ENCODE measurements at regions not wholly inside any gene's neighbourhood (a gene's known extent, or its start where the extent isn't known, plus 50 kb on each side); places are given as distances from the start of the nearest gene placed in this dataset.

- no peak for FAIRE-seq
Observed at GRCh38 chr11:80371931-80372330, 931.1 kb upstream of the TENM4 start.

- no peak for FAIRE-seq
Observed at GRCh38 chr11:80365980-80366379, 925.1 kb upstream of the TENM4 start.

DNA sequence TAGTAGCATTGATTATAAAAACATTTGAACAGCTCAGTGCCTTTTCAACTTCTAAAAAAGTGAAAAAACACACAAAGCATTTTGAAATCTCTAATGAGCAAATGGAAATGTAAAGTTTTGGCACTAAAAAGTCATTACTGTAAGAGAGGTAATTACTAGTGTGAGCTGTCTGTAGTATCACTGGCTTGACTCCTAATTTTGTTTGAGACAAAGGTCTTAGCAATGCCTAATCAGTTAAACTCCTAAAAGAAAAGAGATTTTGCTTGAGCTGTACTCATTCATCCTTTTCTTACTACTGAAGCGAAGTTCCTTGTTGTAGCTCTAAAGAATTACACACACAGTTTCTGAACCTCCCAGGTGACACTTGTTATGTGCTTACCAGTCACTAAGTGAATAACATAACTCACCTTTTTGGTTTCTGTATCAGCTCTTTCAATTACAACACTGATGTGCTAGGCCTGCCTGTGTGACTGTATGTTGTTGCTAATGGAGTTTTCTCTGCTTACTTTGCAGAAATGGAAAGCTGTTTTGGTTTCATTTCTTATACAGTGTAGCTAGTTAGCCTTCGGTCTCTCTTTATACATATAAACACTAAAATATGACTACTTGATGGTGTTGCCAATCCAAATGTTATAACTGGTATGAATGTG, 924.4 kb upstream of the TENM4 start:
- FAIRE-seq: no peak

DNA sequence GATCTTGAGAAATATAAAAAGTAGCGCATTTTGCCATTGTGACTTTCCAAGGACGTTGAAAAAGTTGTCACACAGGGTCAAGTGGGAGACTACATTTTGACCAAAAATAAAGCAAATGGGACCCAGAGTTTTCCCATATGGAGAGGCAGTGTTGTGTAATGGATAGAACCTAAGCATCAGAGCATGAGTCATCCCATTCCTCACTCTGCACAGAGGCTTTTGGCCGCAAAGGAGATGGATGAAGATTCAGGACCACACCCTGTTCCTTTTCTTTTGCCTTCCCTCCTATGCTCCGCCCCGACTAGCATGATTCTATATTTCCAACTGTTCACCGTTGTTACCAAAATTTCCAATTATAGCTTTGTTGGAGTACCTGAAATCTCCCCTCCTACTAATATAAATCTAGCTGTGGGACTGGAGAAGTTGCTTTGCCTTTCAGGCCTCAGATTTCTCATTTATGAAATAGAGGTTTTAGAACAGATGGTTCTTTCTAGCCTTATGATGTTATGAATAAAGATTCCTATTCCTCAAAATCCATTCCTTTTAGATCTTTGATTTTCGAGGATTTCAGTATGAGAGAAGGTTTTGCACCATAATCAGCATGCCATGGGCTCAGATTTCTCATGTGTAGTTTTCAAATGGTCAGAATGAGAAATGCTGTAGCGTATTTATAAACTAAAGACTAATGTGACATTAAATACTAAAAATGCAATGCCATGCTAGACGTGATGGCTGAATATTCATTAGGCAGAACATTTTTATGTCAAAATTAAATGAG, 921.9 kb upstream of the TENM4 start:
- no peak for FAIRE-seq

GRCh38 chr11:80355251-80355650, 914.4 kb upstream of the TENM4 start:
- FAIRE-seq: no peak

DNA sequence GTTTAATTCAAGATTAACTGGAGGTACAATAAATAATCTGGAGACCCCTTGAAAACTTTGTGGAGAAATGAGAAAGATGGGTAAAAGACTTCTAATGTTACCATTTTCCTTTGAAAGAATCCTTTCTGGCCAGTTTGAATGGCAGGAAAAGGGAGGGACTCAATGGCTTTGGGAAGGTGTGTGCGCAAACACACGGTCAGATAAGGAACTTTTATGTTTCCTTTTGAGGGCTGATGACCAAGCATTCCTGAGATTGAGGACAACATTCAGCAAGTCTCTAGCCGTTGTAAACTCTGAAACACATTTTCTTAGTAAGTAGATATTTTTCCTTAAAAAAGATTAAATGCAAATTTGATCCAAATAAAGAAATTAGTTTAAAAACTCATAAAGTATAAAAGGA, 909.7 kb upstream of the TENM4 start:
- FAIRE-seq: no peak

DNA sequence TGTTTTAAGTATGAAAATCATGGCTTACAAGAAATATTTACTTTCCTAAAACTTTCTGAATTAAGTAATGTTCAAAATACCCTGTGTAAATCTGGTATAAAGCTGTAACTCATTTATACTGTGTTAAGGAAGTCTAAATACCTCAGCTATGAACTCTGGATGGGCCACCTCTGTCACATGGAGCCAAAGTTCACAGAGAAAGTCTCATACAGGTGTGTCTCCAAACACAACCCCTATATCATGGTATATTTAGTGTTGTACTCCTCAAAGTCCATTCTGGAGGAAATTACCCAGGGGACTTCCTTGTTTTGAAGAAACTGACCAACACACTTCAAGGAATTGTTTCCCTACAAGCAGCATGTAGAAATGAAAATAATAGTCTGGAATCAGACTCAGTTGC, 909.2 kb upstream of the TENM4 start:
- FAIRE-seq: no peak

DNA sequence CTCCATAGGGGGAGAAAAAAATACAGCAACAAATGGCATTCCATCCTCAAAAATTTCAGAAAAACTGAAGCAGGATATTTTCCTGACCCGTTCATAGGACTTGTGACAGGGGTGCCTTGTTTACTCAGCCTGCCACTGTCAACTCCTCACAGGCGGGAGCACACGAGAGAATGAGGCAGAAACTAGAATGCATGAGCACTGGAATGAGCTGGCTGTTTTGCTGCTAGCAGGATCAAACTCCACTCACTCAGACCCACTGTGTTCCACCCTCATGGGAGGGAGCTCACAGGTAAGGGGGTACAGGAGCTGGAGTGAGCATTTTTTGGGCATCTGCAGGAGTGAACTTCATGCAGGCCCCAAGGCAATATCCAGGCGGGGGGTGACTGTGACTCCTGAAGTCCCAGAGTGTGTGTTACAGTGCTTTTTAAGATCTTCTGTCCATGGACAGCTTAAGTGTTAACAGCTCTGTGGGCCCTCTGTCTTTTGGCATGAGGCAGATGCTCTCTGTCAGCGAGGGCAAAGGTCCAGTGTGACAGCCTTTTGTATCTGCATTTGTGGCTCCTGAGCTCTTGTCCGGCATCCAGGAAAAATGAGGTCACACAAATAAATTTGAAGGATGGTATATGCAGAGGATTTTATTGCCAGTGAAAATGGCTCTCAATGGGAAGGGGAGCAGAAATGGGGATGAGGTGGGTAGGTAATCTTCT, 905.7 kb upstream of the TENM4 start:
- no peak for FAIRE-seq

- no peak for FAIRE-seq
Observed at GRCh38 chr11:80343436-80343835, 902.6 kb upstream of the TENM4 start.

GRCh38 chr11:80338231-80338630, 897.4 kb upstream of the TENM4 start:
- FAIRE-seq: no peak

DNA sequence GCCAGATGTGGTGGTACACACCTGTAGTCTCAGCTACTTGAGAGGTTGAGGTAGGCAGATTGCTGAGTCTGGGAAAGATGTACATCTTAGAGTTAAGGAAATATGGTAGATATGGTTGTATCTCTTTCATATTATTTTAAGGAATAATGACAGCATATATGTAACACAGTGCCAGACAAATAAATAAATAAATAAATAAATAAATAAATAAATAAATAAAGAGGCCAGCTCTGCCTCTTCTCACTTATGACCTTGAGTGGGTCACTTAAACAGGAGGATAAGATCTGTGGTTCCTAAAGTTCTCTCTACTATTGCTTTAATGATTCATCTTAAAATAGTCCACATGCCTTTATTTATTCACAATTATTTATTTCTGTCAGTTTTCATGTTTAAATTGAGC, 890.9 kb upstream of the TENM4 start:
- FAIRE-seq: no peak

- no peak for FAIRE-seq
Observed at GRCh38 chr11:80330264-80330663, 889.4 kb upstream of the TENM4 start.

GRCh38 chr11:80328774-80329173, 887.9 kb upstream of the TENM4 start:
- FAIRE-seq: no peak

DNA sequence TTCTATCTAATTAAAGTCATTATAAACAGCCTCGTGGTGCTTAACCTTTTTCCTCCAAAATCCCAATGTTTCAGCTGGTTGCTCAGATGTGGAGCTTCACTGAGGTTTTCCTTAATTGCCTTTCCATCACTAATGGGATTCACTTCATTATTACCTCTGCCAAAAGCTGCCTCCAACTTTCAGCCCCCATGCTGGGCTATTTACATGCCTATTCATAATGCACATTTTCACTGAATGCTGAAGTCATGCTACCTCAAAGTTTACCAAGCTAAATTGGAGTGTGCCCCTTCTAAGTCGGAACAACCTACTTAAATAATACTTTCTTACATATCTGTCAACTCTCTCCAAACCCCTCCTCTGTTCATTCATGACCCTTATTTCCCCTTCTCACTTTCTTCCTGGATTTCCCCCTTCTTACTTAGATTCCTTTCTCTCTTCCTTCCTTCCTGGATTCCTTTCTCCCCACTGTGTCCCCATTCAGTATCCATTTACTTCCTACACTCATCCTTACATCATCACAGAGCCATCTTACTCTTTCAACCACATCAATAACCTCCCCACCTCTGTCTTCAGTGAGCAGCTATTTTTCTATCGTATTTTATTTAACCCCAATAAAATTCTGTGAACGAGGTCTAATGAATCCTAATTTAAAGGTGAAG, 887.3 kb upstream of the TENM4 start:
- no peak for FAIRE-seq

DNA sequence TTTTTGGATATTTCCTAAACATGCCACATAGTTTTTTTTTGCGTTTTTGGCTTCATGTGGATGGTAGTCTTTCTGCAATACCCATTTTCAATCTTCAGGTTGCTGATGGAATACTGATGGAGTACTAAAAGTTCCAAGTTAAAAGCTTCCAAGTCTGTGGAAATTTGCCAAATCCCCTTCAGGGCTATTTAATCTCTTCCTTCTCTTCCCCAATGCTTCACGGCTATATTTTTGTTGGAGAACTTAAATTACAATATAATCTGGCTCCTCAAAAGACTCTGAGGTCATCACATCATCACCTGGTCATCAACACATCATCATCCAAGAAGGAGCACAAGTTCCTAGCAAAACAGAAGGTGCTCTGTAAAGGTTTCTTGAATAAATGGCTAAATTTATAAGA, 881.0 kb upstream of the TENM4 start:
- no peak for FAIRE-seq

- no peak for FAIRE-seq
Observed at GRCh38 chr11:80320765-80321164, 879.9 kb upstream of the TENM4 start.

DNA sequence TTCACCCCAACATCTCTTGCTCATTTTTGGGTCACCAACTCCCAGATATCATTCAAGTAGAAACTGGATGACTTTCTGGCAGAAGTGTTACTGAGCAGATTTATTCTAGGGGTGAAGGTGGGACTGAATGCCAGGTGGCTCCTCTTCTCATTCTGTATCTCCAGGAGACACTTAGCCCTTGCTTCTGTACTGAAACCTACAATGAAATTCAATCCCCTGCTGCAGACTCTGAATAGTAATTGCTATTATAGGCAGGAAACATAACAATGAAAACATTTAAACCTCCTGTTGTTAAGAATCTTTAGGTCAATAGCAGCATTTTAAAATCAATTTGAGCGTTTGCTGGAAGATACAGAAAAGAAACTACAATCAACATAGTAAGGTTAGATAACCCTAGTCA, 879.4 kb upstream of the TENM4 start:
- no peak for FAIRE-seq

DNA sequence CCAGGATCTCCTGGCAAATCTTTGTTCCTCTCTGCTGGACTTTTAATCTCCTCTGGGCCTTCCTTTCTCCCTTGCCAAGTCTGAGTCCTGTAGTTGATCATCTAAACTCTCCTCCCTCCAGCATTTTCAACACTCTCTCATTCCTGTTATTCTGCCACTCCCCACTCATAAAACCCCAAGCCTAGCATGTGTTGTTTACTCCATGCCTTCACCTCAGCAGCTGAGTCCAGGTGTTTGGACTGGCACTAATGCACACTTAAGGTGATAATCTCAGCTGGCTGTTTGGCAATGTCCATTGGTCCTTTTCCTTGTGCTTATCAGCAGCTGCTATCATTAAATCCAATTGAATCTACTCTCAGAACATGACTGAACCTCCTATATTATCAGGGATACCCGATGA, 876.8 kb upstream of the TENM4 start:
- FAIRE-seq: no peak

DNA sequence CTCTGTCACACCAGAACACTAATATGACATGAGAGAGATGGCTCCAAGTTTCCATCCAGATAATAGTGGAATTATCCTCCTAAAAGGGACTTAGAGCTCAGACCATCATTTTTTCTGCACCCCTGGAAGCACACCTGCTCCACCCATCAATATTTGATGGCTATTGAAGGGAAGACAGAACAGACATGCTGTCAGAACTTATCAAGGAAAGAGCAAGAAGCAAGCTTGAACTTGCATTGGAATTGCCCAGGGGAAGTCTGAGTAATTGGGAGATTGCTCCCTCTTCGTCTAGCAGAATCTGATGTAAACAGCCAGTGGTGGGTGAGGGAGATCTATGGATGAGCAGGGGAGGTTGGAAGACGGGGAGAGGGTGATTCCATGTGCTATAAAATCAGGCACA, 874.4 kb upstream of the TENM4 start:
- no peak for FAIRE-seq

DNA sequence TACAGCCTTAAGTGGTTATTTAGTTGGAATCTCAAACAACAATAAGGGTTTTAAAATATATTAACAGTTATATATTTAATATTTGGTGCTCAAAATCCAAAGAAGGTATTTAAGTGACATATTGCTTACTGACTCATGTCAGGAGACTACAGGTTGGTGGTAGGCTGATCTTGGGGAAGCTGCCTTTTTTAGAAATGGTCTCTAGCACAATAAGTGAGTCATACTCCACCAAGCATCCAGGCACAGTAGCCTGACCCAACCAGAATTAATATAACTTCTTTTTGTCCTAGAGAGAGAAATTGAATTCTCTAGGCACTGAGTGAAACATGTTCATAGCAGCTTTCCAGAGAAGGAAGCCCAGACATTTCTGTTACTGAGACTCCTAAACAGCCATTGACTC, 868.5 kb upstream of the TENM4 start:
- FAIRE-seq: no peak

DNA sequence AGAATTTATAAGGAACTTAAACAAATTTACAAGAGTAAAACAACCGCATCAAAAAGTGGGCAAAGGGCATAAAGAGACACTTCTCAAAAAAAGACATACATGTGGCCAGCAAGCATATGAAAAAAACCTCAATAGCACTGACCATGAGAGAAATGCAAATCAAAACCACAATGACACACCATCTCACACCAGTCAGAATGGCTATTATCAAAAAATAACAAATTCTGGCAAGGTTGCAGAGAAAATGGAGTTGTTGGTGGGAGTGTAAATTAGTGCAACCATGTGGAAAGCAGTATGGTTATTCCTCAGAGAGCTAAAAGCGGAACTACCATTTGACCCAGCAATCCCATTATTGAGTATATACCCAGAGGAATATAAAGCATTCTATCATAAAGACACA, 866.8 kb upstream of the TENM4 start:
- FAIRE-seq: no peak

DNA sequence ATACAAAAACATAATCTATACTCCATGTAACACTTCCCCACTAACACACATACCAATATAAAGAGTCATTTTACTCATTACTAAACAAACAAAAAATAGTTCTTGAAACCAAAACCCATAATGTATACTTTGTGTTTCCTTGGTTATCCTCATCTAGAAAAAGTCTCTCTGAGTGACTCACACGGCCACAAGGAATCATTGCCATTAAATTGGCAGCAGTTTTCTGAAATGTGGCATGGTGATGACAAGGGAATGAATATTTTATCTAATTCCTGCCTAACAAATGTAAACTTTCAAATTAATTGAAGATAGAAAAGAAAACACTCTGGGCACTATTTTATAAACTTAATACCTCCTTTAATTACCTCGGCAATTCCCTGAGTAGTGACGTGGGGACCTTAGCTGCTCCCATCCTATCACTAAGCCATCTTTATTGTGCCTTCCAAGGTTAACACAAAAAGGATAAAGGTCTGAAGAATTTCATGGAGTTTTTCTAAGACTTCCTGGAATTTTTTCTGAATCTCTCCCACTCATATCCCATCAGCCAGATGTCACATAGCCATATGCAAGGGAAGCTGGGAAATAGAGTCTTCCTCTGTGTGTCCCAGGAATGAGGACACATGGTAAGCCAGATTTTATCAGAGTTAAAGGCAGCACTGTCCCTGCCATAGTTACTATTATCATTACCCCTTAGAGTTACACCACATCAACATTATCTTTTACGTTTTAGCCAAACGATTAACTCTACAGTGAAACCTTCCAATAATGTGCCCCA, 857.2 kb upstream of the TENM4 start:
- FAIRE-seq: no peak

DNA sequence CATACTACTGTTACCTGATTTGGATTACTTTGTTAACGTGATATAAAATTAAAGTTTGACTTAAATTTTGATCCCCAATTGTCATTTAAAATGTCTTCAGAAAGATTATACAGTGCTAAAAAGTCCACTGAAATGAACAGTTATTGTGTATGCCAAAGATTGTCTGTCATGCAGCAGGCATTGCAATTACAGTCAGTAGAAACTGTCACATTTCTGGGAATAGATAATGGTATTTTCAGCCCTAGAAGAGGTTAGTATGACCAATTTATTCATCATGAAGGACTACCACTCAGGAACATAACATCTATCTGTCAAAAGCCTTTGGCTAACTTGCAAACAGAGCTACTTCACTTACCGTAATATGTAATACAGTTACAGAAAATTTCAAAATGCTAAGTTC, 852.5 kb upstream of the TENM4 start:
- FAIRE-seq: no peak
